ENCODE measurements at regions not wholly inside any gene's neighbourhood (a gene's known extent, or its start where the extent isn't known, plus 50 kb on each side); places are given as distances from the start of the nearest gene placed in this dataset.

GRCh38 chr2:75915851-75916634, 205.3 kb upstream of the GCFC2 start:
- TF ChIP-seq CTCF (IDR thresholded peaks at IDR 0.05; ENCODE audit: low read depth, low read length, poor library complexity, severe bottlenecking) (no peak), EZH2phosphoT487 (IDR thresholded peaks at IDR 0.05; ENCODE audit: borderline replicate concordance, low read length) (no peak)
